Vagina (tissue), 2 donors: ENCODE measurements at regions not wholly inside any gene's neighbourhood (a gene's known extent, or its start where the extent isn't known, plus 50 kb on each side); places are given as distances from the start of the nearest gene placed in this dataset.

Experiments used
- DNase-seq, 2 donors: peaks; one replicate each; pipeline ENCODE4 v3.0.0-alpha.2; 2017; ENCODE audit errors: extremely low spot score in 2 of 2
- H3K27ac ChIP-seq: fragments of 200-600 bp; sonication (generic); one replicate; pipeline ENCODE4 v1.5.1; 2019
- H3K27me3 ChIP-seq: fragments of 200-600 bp; sonication (generic); one replicate; pipeline ENCODE4 v1.5.1; 2019
- H3K36me3 ChIP-seq, 2 donors: fragments of 200-600 bp; sonication (generic); one replicate each; pipeline ENCODE4 v1.5.1; 2017 to 2019
- H3K4me1 ChIP-seq: fragments of 200-600 bp; sonication (generic); one replicate; pipeline ENCODE4 v1.5.1; 2019
- H3K4me3 ChIP-seq, 2 donors: fragments of 200-600 bp; sonication (generic); 1 replicate in 1 of 2; 2 replicates in 1 of 2; pipeline ENCODE4 v1.5.1; 2016 to 2019
- H3K9me3 ChIP-seq: fragments of 200-600 bp; sonication (generic); one replicate; pipeline ENCODE4 v1.5.1; 2019
- CTCF ChIP-seq, 3 experiments: fragments of 450-650 bp in 2 of 3; fragments of 200-600 bp in 1 of 3; sonication (generic) in 1 of 3; IDR thresholded peaks; one replicate each; pipeline ENCODE4 v1.5.1; 2017 to 2019; ENCODE audit warnings: antibody characterized with exemption in 3 of 3, mild to moderate bottlenecking in 2 of 3, moderate library complexity in 2 of 3
- POLR2A ChIP-seq, 2 donors: fragments of 450-650 bp; IDR thresholded peaks; one replicate each; pipeline ENCODE4 v1.6.1; 2017; ENCODE audit warnings: antibody characterized with exemption in 2 of 2, mild to moderate bottlenecking in 2 of 2, moderate library complexity in 2 of 2
- POLR2AphosphoS5 ChIP-seq, 2 donors: sonication (generic); formaldehyde crosslinking; IDR thresholded peaks; one replicate each; pipeline ENCODE4 v1.9.0; 2017; ENCODE audit warnings: antibody characterized with exemption in 2 of 2, mild to moderate bottlenecking in 2 of 2, low read depth in 1 of 2; ENCODE audit not compliant: insufficient read depth in 1 of 2
- intact Hi-C: fragments of 100-400 bp; cut with DNase I; formaldehyde crosslinking; loops from one replicate; pipeline ENCODE4 v1.15.1; 2023

DNA sequence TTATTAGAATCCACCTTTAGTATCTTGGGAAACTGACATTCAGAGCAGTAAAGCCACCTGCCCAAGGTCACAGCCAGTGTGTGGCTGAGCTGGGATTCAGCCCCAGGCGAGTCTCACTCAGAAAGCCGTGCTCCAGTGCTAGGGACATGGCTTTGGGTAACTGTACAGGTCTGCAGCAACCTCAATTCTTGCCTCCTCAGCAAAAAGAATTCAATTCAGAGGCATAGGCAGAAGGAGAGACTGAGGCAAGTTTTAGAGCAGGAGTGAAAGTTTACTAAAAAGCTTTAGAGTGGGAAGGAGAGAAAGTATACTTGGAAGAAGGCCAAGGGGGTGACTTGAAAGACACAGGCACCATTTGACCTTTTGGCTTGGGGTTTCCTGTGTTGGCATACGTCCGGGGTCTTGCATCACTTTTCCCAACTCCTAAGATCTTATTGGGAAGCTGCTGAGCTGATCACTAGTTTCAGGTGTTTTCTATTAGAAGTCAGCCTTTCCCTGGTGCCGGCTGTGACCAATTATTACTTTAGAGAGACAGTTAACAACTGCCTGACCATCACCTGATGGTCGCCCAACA, 529.3 kb downstream of the MATN1 start:
- H3K4me3 ChIP-seq, result no peak overlapping the region
- peak overlapping the region; percentile 25 for H3K27ac ChIP-seq
- H3K4me1 ChIP-seq, result peaks cover 28% of the 10 kb centered on the region
- H3K36me3 ChIP-seq, result no peaks in the 10 kb centered on the region
- H3K27me3 ChIP-seq, result no peaks in the 10 kb centered on the region
- no peaks in the 10 kb centered on the region for H3K9me3 ChIP-seq
- peak in 1 of 2 donors; percentile 56 for DNase-seq
- intact Hi-C loops, result no loop called here
- TF ChIP-seq POLR2AphosphoS5 (IDR thresholded peaks at IDR 0.05; ENCODE audit: insufficient read depth in 1 of 2, low read depth in 1 of 2), result no peak
- TF ChIP-seq CTCF (IDR thresholded peaks at IDR 0.05), result no peak
- no peak for TF ChIP-seq POLR2A (IDR thresholded peaks at IDR 0.05)

GRCh38 chr1:30192969-30193630, 530.3 kb downstream of the MATN1 start:
- intact Hi-C loops, result no loop called here
- peak; percentile 67 to 70 for DNase-seq
- Histone ChIP-seq H3K36me3 (no peaks in the 10 kb centered on the region), H3K9me3 (no peaks in the 10 kb centered on the region), H3K4me1 (peaks cover 28% of the 10 kb centered on the region), H3K27me3 (no peaks in the 10 kb centered on the region), H3K4me3 (no peak overlapping the region), H3K27ac (no peak overlapping the region)
- no peak for TF ChIP-seq CTCF (IDR thresholded peaks at IDR 0.05)
- TF ChIP-seq POLR2A (IDR thresholded peaks at IDR 0.05), result no peak
- no peak for TF ChIP-seq POLR2AphosphoS5 (IDR thresholded peaks at IDR 0.05; ENCODE audit: insufficient read depth in 1 of 2, low read depth in 1 of 2)

GRCh38 chr1:30191154-30191702, 532.2 kb downstream of the MATN1 start:
- H3K4me3 ChIP-seq, result no peak overlapping the region
- H3K9me3 ChIP-seq, result no peaks in the 10 kb centered on the region
- TF ChIP-seq POLR2A (IDR thresholded peaks at IDR 0.05), result no peak
- no peak for TF ChIP-seq POLR2AphosphoS5 (IDR thresholded peaks at IDR 0.05; ENCODE audit: insufficient read depth in 1 of 2, low read depth in 1 of 2)
- no peak for TF ChIP-seq CTCF (IDR thresholded peaks at IDR 0.05)
- intact Hi-C loops, result no loop called here
- peak overlapping the region; percentile 83 for H3K27ac ChIP-seq
- H3K4me1 ChIP-seq, result peaks cover 16% of the 10 kb centered on the region
- H3K27me3 ChIP-seq, result no peaks in the 10 kb centered on the region
- DNase-seq, result peak; percentile 86 to 91
- no peaks in the 10 kb centered on the region for H3K36me3 ChIP-seq

DNA sequence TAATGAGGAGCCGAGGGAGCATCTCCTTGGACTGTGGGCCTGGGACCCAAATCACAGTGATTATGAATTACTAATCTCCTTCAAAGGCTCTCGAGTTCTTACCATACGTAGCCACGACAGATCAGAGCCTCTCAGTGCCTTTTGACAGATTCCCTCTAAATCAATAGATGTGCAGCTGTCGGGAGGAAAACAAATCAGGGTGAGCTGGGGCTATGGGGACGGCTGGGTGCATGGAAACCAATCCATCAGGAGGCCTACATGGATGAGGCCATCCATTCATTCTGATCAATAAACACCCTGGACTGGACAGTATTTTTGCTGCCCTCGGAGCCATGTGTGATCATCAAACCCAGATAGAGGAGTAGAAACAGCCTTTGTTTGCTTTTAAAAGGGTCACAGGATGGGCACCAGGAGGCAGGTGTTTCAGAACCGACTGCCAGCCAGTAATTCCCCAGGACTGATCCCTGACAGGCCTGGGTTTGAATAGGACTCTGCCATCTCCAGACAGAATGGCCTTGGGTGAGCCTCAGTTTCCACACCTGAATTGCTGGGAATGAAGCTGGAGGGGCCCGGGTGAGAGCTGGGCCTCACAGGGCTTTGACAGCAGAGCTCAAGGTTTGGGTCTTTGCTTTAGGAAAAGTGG, 532.8 kb downstream of the MATN1 start:
- peaks cover 15% of the 10 kb centered on the region for H3K4me1 ChIP-seq
- no peak overlapping the region for H3K4me3 ChIP-seq
- peak in 1 of 2 donors; percentile 42 for DNase-seq
- peak overlapping the region; percentile 83 for H3K27ac ChIP-seq
- H3K27me3 ChIP-seq, result no peaks in the 10 kb centered on the region
- no peak for TF ChIP-seq CTCF (IDR thresholded peaks at IDR 0.05)
- no peak for TF ChIP-seq POLR2AphosphoS5 (IDR thresholded peaks at IDR 0.05; ENCODE audit: insufficient read depth in 1 of 2, low read depth in 1 of 2)
- TF ChIP-seq POLR2A (IDR thresholded peaks at IDR 0.05), result no peak
- H3K36me3 ChIP-seq, result no peaks in the 10 kb centered on the region
- intact Hi-C loops, result no loop called here
- no peaks in the 10 kb centered on the region for H3K9me3 ChIP-seq
